ENCODE measurements at regions not wholly inside any gene's neighbourhood (a gene's known extent, or its start where the extent isn't known, plus 50 kb on each side); places are given as distances from the start of the nearest gene placed in this dataset.

DNA sequence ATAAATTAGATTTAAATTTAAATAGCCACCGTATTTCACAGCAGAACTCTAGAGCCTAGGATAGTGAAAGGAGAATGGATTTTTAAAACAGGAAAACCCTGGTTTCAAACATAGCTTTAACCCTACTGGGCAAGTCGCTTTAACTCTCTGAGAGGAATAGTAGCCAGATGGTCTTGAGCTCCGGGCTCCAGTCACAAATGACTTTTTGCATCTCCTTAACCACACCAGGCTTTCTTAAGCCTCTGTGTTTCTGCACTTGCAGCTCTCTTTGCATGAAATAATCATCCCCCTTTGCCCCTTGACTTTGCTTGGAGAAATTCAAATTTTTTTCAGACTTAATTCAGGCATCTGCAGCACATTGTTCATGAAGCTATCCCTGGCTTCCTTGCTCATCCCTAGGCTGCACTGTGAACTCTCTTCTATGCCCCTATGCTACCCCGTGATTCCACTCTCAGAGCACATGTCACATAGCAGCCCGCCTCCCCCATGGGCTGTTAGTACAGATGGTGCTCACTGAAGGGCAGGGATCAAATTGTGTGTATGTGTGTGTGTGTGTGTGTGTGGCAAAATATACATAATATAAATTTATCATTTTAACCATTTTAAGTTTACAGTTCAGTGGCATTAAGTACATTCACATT lies 68.8 kb upstream of the DAB1 start:
- DNase-seq (ENCODE audit: low read depth): no peak

DNA sequence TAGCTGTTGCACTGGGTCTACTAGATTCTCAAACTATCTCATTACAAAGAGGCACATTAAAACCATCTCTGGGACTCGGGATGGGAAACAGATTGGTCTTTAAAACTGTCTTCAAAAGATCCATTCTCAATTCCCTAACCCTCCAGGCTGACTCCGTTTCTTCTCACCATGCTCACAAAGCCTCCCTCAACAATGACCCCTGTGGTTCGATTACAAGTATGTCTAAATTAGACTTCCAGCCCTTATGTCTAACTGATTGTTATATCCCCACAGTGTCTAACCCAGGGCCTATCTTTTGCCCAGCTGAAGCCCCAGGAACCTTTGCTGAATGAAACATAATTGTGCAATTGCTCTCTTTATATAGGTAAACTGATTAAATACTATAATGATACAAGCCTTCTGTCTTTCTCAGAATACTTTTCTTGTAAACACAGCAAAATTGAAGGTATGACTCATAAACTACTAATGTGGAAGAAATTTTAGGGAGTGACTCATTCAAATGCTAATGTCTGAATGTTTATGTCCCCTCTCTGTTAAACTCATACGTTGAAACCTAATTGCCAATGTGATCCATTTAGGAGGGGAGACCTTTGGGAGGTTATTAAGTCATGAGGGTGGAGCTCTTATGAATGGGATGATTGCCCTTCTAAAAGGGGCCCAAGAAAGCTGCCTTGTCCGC lies 65.6 kb upstream of the DAB1 start:
- no peak for DNase-seq (ENCODE audit: low read depth)

- no peak for DNase-seq (ENCODE audit: low read depth)
These were observed 61.8 kb upstream of the DAB1 start for GRCh38 chr1:57485643-57486042.

DNA sequence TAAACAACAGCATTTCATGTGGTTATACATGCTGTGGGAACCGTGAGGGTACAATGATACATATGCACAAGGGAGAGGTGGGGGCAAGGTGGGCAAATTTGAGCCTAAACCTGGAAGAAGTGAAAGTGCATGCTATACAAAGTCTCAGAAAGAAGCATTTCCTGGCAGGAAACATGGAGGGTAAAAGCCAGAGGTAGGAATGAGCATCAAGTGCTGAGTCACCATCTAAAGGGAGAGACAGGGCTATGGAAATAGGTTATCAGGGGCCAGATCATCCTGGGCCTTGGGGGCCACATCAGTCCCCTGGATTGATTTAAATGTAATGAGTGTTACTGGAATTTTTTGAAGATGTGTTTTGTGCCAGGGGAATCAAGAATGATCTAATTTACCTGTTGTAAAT lies 60.1 kb upstream of the DAB1 start:
- no peak for DNase-seq (ENCODE audit: low read depth)

GRCh38 chr1:57479471-57479870 lies 55.6 kb upstream of the DAB1 start:
- DNase-seq (ENCODE audit: low read depth): no peak

GRCh38 chr1:57475366-57475765 lies 51.5 kb upstream of the DAB1 start:
- no peak for DNase-seq (ENCODE audit: low read depth)

- no peak for DNase-seq (ENCODE audit: low read depth)
These were observed 50.4 kb upstream of the DAB1 start for GRCh38 chr1:57474137-57474750.
